ENCODE measurements at regions not wholly inside any gene's neighbourhood (a gene's known extent, or its start where the extent isn't known, plus 50 kb on each side); places are given as distances from the start of the nearest gene placed in this dataset.
A peak's percentile ranks its signal among the peaks of the same experiment; 100 is the strongest.

- Histone ChIP-seq H3K27me3 (replicated peaks; ENCODE audit: insufficient read depth) (no peaks in the 10 kb centered on the region), H4K20me1 (ENCODE audit: insufficient read depth) (no peaks in the 10 kb centered on the region), H3K9me3 (ENCODE audit: low read depth) (no peaks in the 10 kb centered on the region), H3K9ac (no peak overlapping the region), H3K4me2 (ENCODE audit: unreplicated experiment) (no peak overlapping the region), H3K27ac (no peak overlapping the region), H3F3A (ENCODE audit: insufficient read depth) (no peaks in the 10 kb centered on the region), H3K4me3 (no peak overlapping the region), H3K4me1 (ENCODE audit: insufficient read depth) (no peaks in the 10 kb centered on the region), H3K9me2 (ENCODE audit: insufficient read depth) (no peaks in the 10 kb centered on the region), H3K79me2 (ENCODE audit: insufficient read depth) (no peaks in the 10 kb centered on the region), H3K36me3 (ENCODE audit: low read depth) (no peaks in the 10 kb centered on the region), H2AFZ (no peak overlapping the region)
- no peak for DNase-seq
- 34 to 42% methylated on average over 7 of the region's 7 CpGs for WGBS, 2 experiments (ENCODE audit: low coverage in 1 of 2, low lambda C conversion rate in 2 of 2, missing lambda C conversion rate in 2 of 2)
- TF ChIP-seq EZH2 (IDR thresholded peaks at IDR 0.05; ENCODE audit: insufficient read depth, poor library complexity, severe bottlenecking) (no peak), EZH2phosphoT487 (IDR thresholded peaks at IDR 0.05; ENCODE audit: insufficient read depth, low read depth) (no peak)
- in situ Hi-C loops (cut with MboI), result no loop called here
Observed at GRCh38 chr16:9603316-9603715, 511.9 kb downstream of the HAPSTR1 start.

GRCh38 chr16:9607515-9608230, 516.2 kb downstream of the HAPSTR1 start:
- whole genome bisulfite sequencing, 2 experiments (ENCODE audit: low coverage in 1 of 2, low lambda C conversion rate in 2 of 2, missing lambda C conversion rate in 2 of 2), result 27 to 33% methylated on average over 2 of the region's 2 CpGs
- H3K4me3 ChIP-seq, result no peak overlapping the region
- H3K4me1 ChIP-seq (ENCODE audit: insufficient read depth), result no peaks in the 10 kb centered on the region
- H3K27ac ChIP-seq, result no peak overlapping the region
- in situ Hi-C loops (cut with MboI), result no loop called here
- H3F3A ChIP-seq (ENCODE audit: insufficient read depth), result no peaks in the 10 kb centered on the region
- no peaks in the 10 kb centered on the region for H3K79me2 ChIP-seq (ENCODE audit: insufficient read depth)
- DNase-seq, result peak; percentile 1
- H4K20me1 ChIP-seq (ENCODE audit: insufficient read depth), result no peaks in the 10 kb centered on the region
- no peaks in the 10 kb centered on the region for H3K9me2 ChIP-seq (ENCODE audit: insufficient read depth)
- no peak for TF ChIP-seq EZH2 (IDR thresholded peaks at IDR 0.05; ENCODE audit: insufficient read depth, poor library complexity, severe bottlenecking)
- TF ChIP-seq EZH2phosphoT487 (IDR thresholded peaks at IDR 0.05; ENCODE audit: insufficient read depth, low read depth), result no peak
- no peaks in the 10 kb centered on the region for H3K27me3 ChIP-seq (replicated peaks; ENCODE audit: insufficient read depth)
- H3K9me3 ChIP-seq (ENCODE audit: low read depth), result no peaks in the 10 kb centered on the region
- no peak overlapping the region for H3K4me2 ChIP-seq (ENCODE audit: unreplicated experiment)
- H3K9ac ChIP-seq, result no peak overlapping the region
- no peak overlapping the region for H2AFZ ChIP-seq
- H3K36me3 ChIP-seq (ENCODE audit: low read depth), result no peaks in the 10 kb centered on the region

GRCh38 chr16:9610727-9611126, 519.3 kb downstream of the HAPSTR1 start:
- no peaks in the 10 kb centered on the region for H3K79me2 ChIP-seq (ENCODE audit: insufficient read depth)
- H3K4me1 ChIP-seq (ENCODE audit: insufficient read depth), result no peaks in the 10 kb centered on the region
- no peak overlapping the region for H3K4me3 ChIP-seq
- H3K9me2 ChIP-seq (ENCODE audit: insufficient read depth), result no peaks in the 10 kb centered on the region
- DNase-seq, result no peak
- in situ Hi-C loops (cut with MboI), result no loop called here
- H3K36me3 ChIP-seq (ENCODE audit: low read depth), result no peaks in the 10 kb centered on the region
- no peak overlapping the region for H3K4me2 ChIP-seq (ENCODE audit: unreplicated experiment)
- no peaks in the 10 kb centered on the region for H3F3A ChIP-seq (ENCODE audit: insufficient read depth)
- H3K27ac ChIP-seq, result no peak overlapping the region
- no peaks in the 10 kb centered on the region for H3K27me3 ChIP-seq (replicated peaks; ENCODE audit: insufficient read depth)
- no peaks in the 10 kb centered on the region for H4K20me1 ChIP-seq (ENCODE audit: insufficient read depth)
- 26 to 51% methylated on average over 5 of the region's 5 CpGs for WGBS, 2 experiments (ENCODE audit: low coverage in 1 of 2, low lambda C conversion rate in 2 of 2, missing lambda C conversion rate in 2 of 2)
- no peak overlapping the region for H2AFZ ChIP-seq
- no peaks in the 10 kb centered on the region for H3K9me3 ChIP-seq (ENCODE audit: low read depth)
- TF ChIP-seq EZH2phosphoT487 (IDR thresholded peaks at IDR 0.05; ENCODE audit: insufficient read depth, low read depth) (no peak), EZH2 (IDR thresholded peaks at IDR 0.05; ENCODE audit: insufficient read depth, poor library complexity, severe bottlenecking) (no peak)
- no peak overlapping the region for H3K9ac ChIP-seq

GRCh38 chr16:9612267-9612666, 520.8 kb downstream of the HAPSTR1 start:
- DNase-seq, result no peak
- no peak overlapping the region for H3K27ac ChIP-seq
- TF ChIP-seq EZH2 (IDR thresholded peaks at IDR 0.05; ENCODE audit: insufficient read depth, poor library complexity, severe bottlenecking) (no peak), EZH2phosphoT487 (IDR thresholded peaks at IDR 0.05; ENCODE audit: insufficient read depth, low read depth) (no peak)
- H3K9me3 ChIP-seq (ENCODE audit: low read depth), result no peaks in the 10 kb centered on the region
- no peaks in the 10 kb centered on the region for H3F3A ChIP-seq (ENCODE audit: insufficient read depth)
- no peaks in the 10 kb centered on the region for H3K27me3 ChIP-seq (replicated peaks; ENCODE audit: insufficient read depth)
- no peak overlapping the region for H3K9ac ChIP-seq
- no peak overlapping the region for H3K4me3 ChIP-seq
- in situ Hi-C loops (cut with MboI), result no loop called here
- no peaks in the 10 kb centered on the region for H3K36me3 ChIP-seq (ENCODE audit: low read depth)
- H3K4me1 ChIP-seq (ENCODE audit: insufficient read depth), result no peaks in the 10 kb centered on the region
- H3K9me2 ChIP-seq (ENCODE audit: insufficient read depth), result no peaks in the 10 kb centered on the region
- H3K79me2 ChIP-seq (ENCODE audit: insufficient read depth), result no peaks in the 10 kb centered on the region
- 11 to 15% methylated on average over 7 of the region's 7 CpGs for WGBS, 2 experiments (ENCODE audit: low coverage in 1 of 2, low lambda C conversion rate in 2 of 2, missing lambda C conversion rate in 2 of 2)
- H2AFZ ChIP-seq, result no peak overlapping the region
- no peaks in the 10 kb centered on the region for H4K20me1 ChIP-seq (ENCODE audit: insufficient read depth)
- no peak overlapping the region for H3K4me2 ChIP-seq (ENCODE audit: unreplicated experiment)
